ENCODE measurements at regions not wholly inside any gene's neighbourhood (a gene's known extent, or its start where the extent isn't known, plus 50 kb on each side); places are given as distances from the start of the nearest gene placed in this dataset.

- TF ChIP-seq POLR2AphosphoS5 (IDR thresholded peaks at IDR 0.05) (no peak), POLR2A (IDR thresholded peaks at IDR 0.05) (no peak), CTCF (IDR thresholded peaks at IDR 0.05 in 8 of 11, conservative IDR thresholded peaks at IDR 0.05 in 3 of 11) (no peak)
These were observed 401.0 kb upstream of the UBE2E3 start for GRCh38 chr2:180579388-180579787.

All from spleen (tissue), 7 donors.